Stimulated activated naive CD4-positive, alpha-beta T cell treated with Interleukin-2 at 50 U/mL for 16 hours (primary cell): ENCODE measurements at regions not wholly inside any gene's neighbourhood (a gene's known extent, or its start where the extent isn't known, plus 50 kb on each side); places are given as distances from the start of the nearest gene placed in this dataset.
"Not testable (repeated sequence)": the region's sequence is repeated elsewhere in the genome, so short reads cannot be mapped to it uniquely, and the experiment has no call there.

Source experiments
- DNase-seq: peaks from one replicate; lab custom pipeline; 2025; lab: John Stamatoyannopoulos, UW

GRCh38 chr5:116779846-116780245, 205.2 kb upstream of the SEMA6A start:
- DNase-seq: no peak

GRCh38 chr5:116778651-116779280, 204.1 kb upstream of the SEMA6A start:
- no peak for DNase-seq

GRCh38 chr5:116778032-116778431, 203.4 kb upstream of the SEMA6A start:
- no peak for DNase-seq

GRCh38 chr5:116773926-116774325, 199.3 kb upstream of the SEMA6A start:
- DNase-seq: no peak

- no peak for DNase-seq
Measured at GRCh38 chr5:116772806-116773205, 198.2 kb upstream of the SEMA6A start.

- no peak for DNase-seq
Measured at GRCh38 chr5:116772152-116772501, 197.5 kb upstream of the SEMA6A start.

GRCh38 chr5:116771466-116772151, 197.0 kb upstream of the SEMA6A start:
- DNase-seq: no peak

- DNase-seq: not testable (repeated sequence)
Measured at GRCh38 chr5:116769953-116770352, 195.3 kb upstream of the SEMA6A start.

- DNase-seq: no peak
Measured at GRCh38 chr5:116769470-116769869, 194.8 kb upstream of the SEMA6A start.

GRCh38 chr5:116766470-116766947, 191.9 kb upstream of the SEMA6A start:
- no peak for DNase-seq

GRCh38 chr5:116765441-116765840, 190.8 kb upstream of the SEMA6A start:
- no peak for DNase-seq

- no peak for DNase-seq
Measured at GRCh38 chr5:116764941-116765340, 190.3 kb upstream of the SEMA6A start.

GRCh38 chr5:116763987-116764866, 189.6 kb upstream of the SEMA6A start:
- no peak for DNase-seq

GRCh38 chr5:116759860-116760640, 185.4 kb upstream of the SEMA6A start:
- no peak for DNase-seq

- DNase-seq: no peak
Measured at GRCh38 chr5:116757326-116757725, 182.7 kb upstream of the SEMA6A start.

GRCh38 chr5:116756531-116756930, 181.9 kb upstream of the SEMA6A start:
- no peak for DNase-seq

GRCh38 chr5:116754556-116754955, 179.9 kb upstream of the SEMA6A start:
- no peak for DNase-seq

GRCh38 chr5:116751684-116752083, 177.1 kb upstream of the SEMA6A start:
- DNase-seq: no peak

GRCh38 chr5:116750631-116751580, 176.3 kb upstream of the SEMA6A start:
- no peak for DNase-seq

GRCh38 chr5:116747881-116748280, 173.3 kb upstream of the SEMA6A start:
- DNase-seq: no peak

- DNase-seq: no peak
Measured at GRCh38 chr5:116746668-116747067, 172.0 kb upstream of the SEMA6A start.
